ENCODE measurements at regions not wholly inside any gene's neighbourhood (a gene's known extent, or its start where the extent isn't known, plus 50 kb on each side); places are given as distances from the start of the nearest gene placed in this dataset.

DNA sequence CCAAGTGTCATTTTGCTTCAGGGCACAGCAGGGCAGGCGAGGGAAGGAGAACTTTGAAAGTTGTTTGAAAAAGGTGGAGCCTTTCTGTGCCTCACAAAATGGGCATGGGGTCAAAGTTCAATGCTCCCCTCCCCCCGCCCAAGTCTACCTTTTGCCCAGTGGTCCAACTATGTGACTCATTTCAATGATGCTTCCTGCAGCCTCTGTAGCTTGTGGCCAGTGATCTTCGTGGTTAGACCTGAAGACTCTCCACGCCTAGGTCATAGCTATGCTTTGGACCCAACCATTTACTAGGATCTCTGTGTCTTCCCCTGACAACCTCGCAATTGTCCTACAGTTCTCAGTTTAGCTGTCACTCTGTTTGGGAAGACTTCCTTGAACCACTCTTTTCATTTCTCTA is 280.3 kb upstream of the GJB5 start:
- TF ChIP-seq POLR2A (IDR thresholded peaks at IDR 0.05) = no peak
- TF ChIP-seq, protein P1, sequence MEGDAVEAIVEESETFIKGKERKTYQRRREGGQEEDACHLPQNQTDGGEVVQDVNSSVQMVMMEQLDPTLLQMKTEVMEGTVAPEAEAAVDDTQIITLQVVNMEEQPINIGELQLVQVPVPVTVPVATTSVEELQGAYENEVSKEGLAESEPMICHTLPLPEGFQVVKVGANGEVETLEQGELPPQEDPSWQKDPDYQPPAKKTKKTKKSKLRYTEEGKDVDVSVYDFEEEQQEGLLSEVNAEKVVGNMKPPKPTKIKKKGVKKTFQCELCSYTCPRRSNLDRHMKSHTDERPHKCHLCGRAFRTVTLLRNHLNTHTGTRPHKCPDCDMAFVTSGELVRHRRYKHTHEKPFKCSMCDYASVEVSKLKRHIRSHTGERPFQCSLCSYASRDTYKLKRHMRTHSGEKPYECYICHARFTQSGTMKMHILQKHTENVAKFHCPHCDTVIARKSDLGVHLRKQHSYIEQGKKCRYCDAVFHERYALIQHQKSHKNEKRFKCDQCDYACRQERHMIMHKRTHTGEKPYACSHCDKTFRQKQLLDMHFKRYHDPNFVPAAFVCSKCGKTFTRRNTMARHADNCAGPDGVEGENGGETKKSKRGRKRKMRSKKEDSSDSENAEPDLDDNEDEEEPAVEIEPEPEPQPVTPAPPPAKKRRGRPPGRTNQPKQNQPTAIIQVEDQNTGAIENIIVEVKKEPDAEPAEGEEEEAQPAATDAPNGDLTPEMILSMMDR (IDR thresholded peaks at IDR 0.05 in 8 of 11, conservative IDR thresholded peaks at IDR 0.05 in 3 of 11) = no peak
- no peak for TF ChIP-seq POLR2AphosphoS5 (IDR thresholded peaks at IDR 0.05)
